ENCODE measurements at regions not wholly inside any gene's neighbourhood (a gene's known extent, or its start where the extent isn't known, plus 50 kb on each side); places are given as distances from the start of the nearest gene placed in this dataset.
A peak's percentile ranks its signal among the peaks of the same experiment; 100 is the strongest.

GRCh38 chr14:22303589-22304195, 285.3 kb downstream of the DAD1 start:
- DNase-seq (ENCODE audit: low read depth) (no peak), FAIRE-seq (no peak)
- peak; percentile 43 for TF ChIP-seq CTCF (IDR thresholded peaks at IDR 0.05; ENCODE audit: insufficient read depth, low read length, severe bottlenecking)
- Histone ChIP-seq H3K27me3 (ENCODE audit: control insufficient read depth, insufficient read depth, low read length) (no peaks in the 10 kb centered on the region), H3K4me3 (ENCODE audit: low read depth, low read length) (no peak overlapping the region), H3K36me3 (ENCODE audit: control insufficient read depth, insufficient read depth, low read length) (no peaks in the 10 kb centered on the region)

DNA sequence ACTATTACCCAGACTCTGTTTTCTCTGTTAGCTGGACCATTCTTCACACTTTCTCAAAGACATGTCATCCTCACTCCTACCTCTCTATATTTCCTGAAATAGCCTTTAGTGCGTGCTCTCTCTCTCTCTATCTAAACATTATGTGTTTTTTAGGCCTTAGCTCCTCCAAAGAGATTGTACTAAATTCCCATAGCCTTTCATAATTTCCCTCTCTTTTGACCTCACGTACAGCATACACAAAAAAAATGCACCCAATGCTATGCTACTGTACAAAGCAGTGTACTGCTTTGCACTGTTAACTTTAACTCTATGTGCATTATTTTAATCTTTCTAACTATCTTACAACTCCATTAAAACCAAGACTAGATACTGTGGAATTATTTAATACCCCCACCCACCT, 288.4 kb downstream of the DAD1 start:
- DNase-seq (ENCODE audit: low read depth) (no peak), FAIRE-seq (no peak)
- TF ChIP-seq CTCF (IDR thresholded peaks at IDR 0.05; ENCODE audit: insufficient read depth, low read length, severe bottlenecking) = no peak
- no peak overlapping the region for H3K4me3 ChIP-seq (ENCODE audit: low read depth, low read length)
- no peaks in the 10 kb centered on the region for H3K27me3 ChIP-seq (ENCODE audit: control insufficient read depth, insufficient read depth, low read length)
- H3K36me3 ChIP-seq (ENCODE audit: control insufficient read depth, insufficient read depth, low read length) = no peaks in the 10 kb centered on the region

DNA sequence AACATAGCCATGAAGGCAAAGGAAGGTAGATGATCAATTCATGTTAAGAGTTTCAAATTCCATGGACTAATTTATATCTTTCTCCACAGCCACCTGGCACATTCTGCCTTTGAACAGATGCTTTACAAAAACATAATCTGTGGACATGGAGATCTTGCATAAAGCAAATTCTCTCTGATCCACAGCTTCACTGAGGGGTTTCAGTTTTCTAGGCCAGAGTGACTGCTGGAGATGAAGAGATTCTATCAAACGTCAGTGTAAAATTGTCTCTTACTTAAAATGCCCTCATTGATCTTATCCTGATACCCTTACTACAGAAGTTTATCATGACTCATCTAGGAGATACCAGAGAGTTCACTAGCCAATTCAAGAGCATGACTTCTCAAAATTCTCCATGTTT, 291.6 kb downstream of the DAD1 start:
- DNase-seq (ENCODE audit: low read depth) = no peak
- Histone ChIP-seq H3K4me3 (ENCODE audit: low read depth, low read length) (no peak overlapping the region), H3K36me3 (ENCODE audit: control insufficient read depth, insufficient read depth, low read length) (no peaks in the 10 kb centered on the region), H3K27me3 (ENCODE audit: control insufficient read depth, insufficient read depth, low read length) (no peaks in the 10 kb centered on the region)
- FAIRE-seq = no peak
- no peak for TF ChIP-seq CTCF (IDR thresholded peaks at IDR 0.05; ENCODE audit: insufficient read depth, low read length, severe bottlenecking)

DNA sequence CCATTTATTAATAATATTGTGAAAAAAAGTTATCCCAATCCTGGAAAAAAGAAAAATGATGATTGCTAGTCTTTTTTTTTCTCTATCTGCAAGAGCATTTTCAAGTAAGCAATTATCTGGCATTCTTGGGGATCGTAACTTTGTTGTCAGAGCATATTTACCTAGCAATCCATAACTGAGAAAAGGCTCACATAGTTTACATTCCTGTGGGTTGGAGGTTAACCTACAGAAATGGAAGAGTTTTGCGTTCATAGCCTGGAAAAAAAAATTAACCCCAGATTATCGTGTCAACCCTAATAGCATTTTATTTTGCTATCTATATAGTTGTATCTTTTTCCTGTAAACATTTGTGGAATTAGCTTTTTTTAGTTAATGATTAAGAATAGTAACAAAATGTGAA, 292.3 kb downstream of the DAD1 start:
- peak; percentile 67 for DNase-seq (ENCODE audit: low read depth)

DNA sequence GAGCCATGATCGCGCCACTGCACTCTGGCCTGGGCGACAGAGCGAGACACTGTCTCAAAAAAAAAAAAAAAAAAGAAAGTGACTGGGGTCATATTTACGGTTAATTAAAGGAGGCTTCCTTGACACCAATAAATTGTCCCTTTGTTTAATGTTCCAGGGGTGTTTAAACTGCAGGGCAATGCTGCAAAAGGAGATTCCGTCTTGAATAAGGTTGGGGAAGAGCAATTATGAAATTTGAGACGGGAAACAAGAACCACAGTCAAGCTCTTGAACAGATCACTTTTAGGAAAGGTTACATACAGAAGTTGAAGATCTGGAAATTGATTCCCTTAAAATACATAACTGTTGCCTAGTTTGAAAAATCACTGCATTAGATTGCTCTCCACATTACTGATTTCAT, 292.9 kb downstream of the DAD1 start:
- H3K4me3 ChIP-seq (ENCODE audit: low read depth, low read length) = no peak overlapping the region
- H3K36me3 ChIP-seq (ENCODE audit: control insufficient read depth, insufficient read depth, low read length) = no peaks in the 10 kb centered on the region
- no peak for FAIRE-seq
- no peaks in the 10 kb centered on the region for H3K27me3 ChIP-seq (ENCODE audit: control insufficient read depth, insufficient read depth, low read length)
- no peak for TF ChIP-seq CTCF (IDR thresholded peaks at IDR 0.05; ENCODE audit: insufficient read depth, low read length, severe bottlenecking)
- no peak for DNase-seq (ENCODE audit: low read depth)

More for the DNA sequence above, 292.3 kb downstream of the DAD1 start:
- Histone ChIP-seq H3K36me3 (ENCODE audit: control insufficient read depth, insufficient read depth, low read length) (no peaks in the 10 kb centered on the region), H3K4me3 (ENCODE audit: low read depth, low read length) (no peak overlapping the region), H3K27me3 (ENCODE audit: control insufficient read depth, insufficient read depth, low read length) (no peaks in the 10 kb centered on the region)
- FAIRE-seq = no peak
- no peak for TF ChIP-seq CTCF (IDR thresholded peaks at IDR 0.05; ENCODE audit: insufficient read depth, low read length, severe bottlenecking)

DNA sequence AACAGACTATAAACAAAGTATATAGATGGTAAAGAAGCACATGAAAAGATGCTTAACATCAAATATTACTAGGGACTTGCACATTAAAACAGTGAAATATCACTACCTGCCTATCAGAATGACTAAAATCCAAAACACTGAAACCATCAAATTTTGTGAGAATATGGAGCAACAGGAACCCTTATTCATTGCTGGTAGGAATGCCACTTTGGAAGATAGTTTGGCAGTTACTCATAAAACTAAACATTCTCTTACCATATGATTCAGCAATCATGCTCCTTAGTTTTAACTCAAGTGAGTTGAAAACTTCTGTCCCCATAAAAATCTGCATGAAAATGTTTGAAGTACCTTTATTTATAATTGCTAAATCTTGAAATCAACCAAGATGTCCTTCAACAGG, 297.6 kb downstream of the DAD1 start:
- no peak overlapping the region for H3K4me3 ChIP-seq (ENCODE audit: low read depth, low read length)
- DNase-seq (ENCODE audit: low read depth) (peak; percentile 77), FAIRE-seq (no peak)
- TF ChIP-seq CTCF (IDR thresholded peaks at IDR 0.05; ENCODE audit: insufficient read depth, low read length, severe bottlenecking) = no peak
- H3K36me3 ChIP-seq (ENCODE audit: control insufficient read depth, insufficient read depth, low read length) = no peaks in the 10 kb centered on the region
- no peaks in the 10 kb centered on the region for H3K27me3 ChIP-seq (ENCODE audit: control insufficient read depth, insufficient read depth, low read length)
